CD4-positive, alpha-beta memory T cell (primary cell): ENCODE measurements at regions not wholly inside any gene's neighbourhood (a gene's known extent, or its start where the extent isn't known, plus 50 kb on each side); places are given as distances from the start of the nearest gene placed in this dataset.

ENCODE experiments used
- CTCF ChIA-PET: fragments of 350-600 bp; sonication (Branson Sonifier 250); formaldehyde crosslinking; loops from one replicate; lab custom pipeline; 2021; ENCODE audit warnings: inconsistent platforms; ENCODE audit not compliant: partially characterized antibody; lab: Charles Lee
- POLR2A ChIA-PET: fragments of 350-600 bp; sonication (Branson Sonifier 250); formaldehyde crosslinking; loops from one replicate; lab custom pipeline; 2021; ENCODE audit not compliant: partially characterized antibody; lab: Charles Lee
- DNase-seq, 5 donors: peaks; one replicate each; pipeline versions ENCODE4 v3.0.0 to v3.0.0-alpha.2; 2020 to 2022; ENCODE audit warnings: mixed read lengths in 1 of 5
- H3K27ac ChIP-seq: one replicate; pipeline ENCODE4 v1.7.0; 2013; ENCODE audit warnings: low read depth, low read length
- H3K27me3 ChIP-seq: 2 replicates; pipeline ENCODE4 v1.7.0; 2013; ENCODE audit warnings: mild to moderate bottlenecking, low read length, moderate library complexity; ENCODE audit not compliant: insufficient read depth
- H3K36me3 ChIP-seq: 2 replicates; pipeline ENCODE4 v1.7.0; 2013; ENCODE audit warnings: mild to moderate bottlenecking, low read length, moderate library complexity; ENCODE audit not compliant: insufficient read depth
- H3K4me1 ChIP-seq: 2 replicates; pipeline ENCODE4 v1.7.0; 2013; ENCODE audit warnings: mild to moderate bottlenecking, low read length, moderate library complexity; ENCODE audit not compliant: insufficient read depth
- H3K4me3 ChIP-seq, 2 donors: one replicate each; pipeline ENCODE4 v1.7.0; 2013; ENCODE audit warnings: low read length in 2 of 2, mild to moderate bottlenecking in 1 of 2
- H3K9me3 ChIP-seq, 2 donors: one replicate each; pipeline ENCODE4 v1.7.0; 2013; ENCODE audit warnings: low read length in 2 of 2, control low read depth in 1 of 2; ENCODE audit not compliant: control insufficient read depth in 1 of 2
- H3K27ac Mint-ChIP-seq, 7 donors: one replicate each; pipeline ENCODE4 v1.8.0; 2020 to 2021; ENCODE audit warnings: mixed read lengths in 7 of 7, mild to moderate bottlenecking in 6 of 7, inconsistent platforms in 3 of 7, moderate library complexity in 3 of 7
- H3K27me3 Mint-ChIP-seq, 2 donors: one replicate each; pipeline ENCODE4 v1.8.0; 2020 to 2021; ENCODE audit warnings: mixed read lengths in 2 of 2
- H3K36me3 Mint-ChIP-seq, 2 donors: one replicate each; pipeline ENCODE4 v1.8.0; 2020 to 2021; ENCODE audit warnings: mixed read lengths in 2 of 2, inconsistent platforms in 1 of 2, mild to moderate bottlenecking in 1 of 2
- H3K4me1 Mint-ChIP-seq, 4 donors: one replicate each; pipeline ENCODE4 v1.8.0; 2020 to 2021; ENCODE audit warnings: mixed read lengths in 4 of 4, mild to moderate bottlenecking in 1 of 4
- H3K4me3 Mint-ChIP-seq, 8 donors: one replicate each; pipeline ENCODE4 v1.8.0; 2020 to 2021; ENCODE audit warnings: mixed read lengths in 8 of 8, mild to moderate bottlenecking in 7 of 8, moderate library complexity in 6 of 8, inconsistent platforms in 3 of 8
- H3K9me3 Mint-ChIP-seq, 8 donors: one replicate each; pipeline ENCODE4 v1.8.0; 2020 to 2021; ENCODE audit warnings: mixed read lengths in 8 of 8, mild to moderate bottlenecking in 5 of 8, inconsistent platforms in 3 of 8, moderate library complexity in 1 of 8
- intact Hi-C: fragments of 100-400 bp; cut with micrococcal nuclease; formaldehyde crosslinking; loops from one replicate; pipeline ENCODE4 v1.15.1; 2023

DNA sequence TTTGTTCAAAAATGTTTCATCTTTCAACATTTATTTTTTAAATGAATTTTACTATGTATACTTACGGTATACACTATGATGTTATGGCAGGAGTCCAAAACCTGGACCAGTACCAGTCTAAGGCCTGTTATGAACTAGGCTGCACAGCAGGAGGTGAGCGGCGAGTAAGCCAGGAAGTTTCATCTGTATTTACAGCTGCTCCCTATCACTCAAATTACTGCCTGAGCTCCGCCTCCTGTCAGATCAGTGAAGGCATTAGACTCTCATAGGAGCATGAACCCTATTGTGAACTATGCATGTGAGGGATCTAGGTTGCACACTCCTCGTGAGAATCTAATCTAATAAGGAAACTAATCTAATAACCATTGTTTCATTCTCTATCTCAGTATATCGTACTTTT lies 715.5 kb upstream of the PTPRD start:
- no peaks in the 10 kb centered on the region for H3K36me3 ChIP-seq
- H3K27me3 ChIP-seq: no peaks in the 10 kb centered on the region
- Mint-ChIP-seq H3K27ac (no peak overlapping the region), H3K4me3 (no peak overlapping the region), H3K36me3 (no peaks in the 10 kb centered on the region), H3K27me3 (no peaks in the 10 kb centered on the region), H3K9me3 (peaks cover 0 to 24% (median 5%) of the 10 kb centered on the region in 8 donors), H3K4me1 (no peaks in the 10 kb centered on the region)
- ChIA-PET CTCF (no interaction called here), POLR2A (no interaction called here)
- no peak overlapping the region for H3K4me3 ChIP-seq
- no peak overlapping the region for H3K27ac ChIP-seq
- DNase-seq: no peak
- H3K9me3 ChIP-seq: no peaks in the 10 kb centered on the region
- H3K4me1 ChIP-seq: no peaks in the 10 kb centered on the region
- intact Hi-C loops: no loop called here

DNA sequence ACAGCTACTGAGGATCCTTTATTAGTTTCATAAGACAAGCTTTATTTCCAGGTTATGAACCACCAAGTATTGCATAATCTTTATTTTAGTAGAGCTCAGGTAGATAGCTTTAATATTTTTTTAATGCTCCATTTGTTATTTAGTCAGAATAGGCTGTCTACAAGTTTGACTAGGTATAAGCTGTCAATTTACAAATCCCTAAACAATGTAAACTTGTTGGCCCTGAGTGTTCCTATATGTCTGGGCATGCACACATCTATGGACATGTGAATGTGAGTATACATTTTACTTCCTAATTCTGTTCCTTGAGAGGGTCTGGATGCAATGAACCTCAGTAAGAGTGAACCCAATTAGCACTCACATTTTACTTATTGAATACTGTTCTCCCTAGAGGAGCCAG lies 722.2 kb upstream of the PTPRD start:
- POLR2A ChIA-PET: no interaction called here
- no peak for DNase-seq
- Mint-ChIP-seq H3K4me1 (no peaks in the 10 kb centered on the region), H3K27ac (no peak overlapping the region), H3K9me3 (peaks cover 0 to 24% (median 8%) of the 10 kb centered on the region in 8 donors), H3K36me3 (no peaks in the 10 kb centered on the region), H3K4me3 (no peak overlapping the region), H3K27me3 (no peaks in the 10 kb centered on the region)
- Histone ChIP-seq H3K27ac (no peak overlapping the region), H3K27me3 (no peaks in the 10 kb centered on the region), H3K4me3 (no peak overlapping the region), H3K9me3 (no peaks in the 10 kb centered on the region), H3K4me1 (no peaks in the 10 kb centered on the region), H3K36me3 (no peaks in the 10 kb centered on the region)
- intact Hi-C loops: no loop called here
- CTCF ChIA-PET: no interaction called here

DNA sequence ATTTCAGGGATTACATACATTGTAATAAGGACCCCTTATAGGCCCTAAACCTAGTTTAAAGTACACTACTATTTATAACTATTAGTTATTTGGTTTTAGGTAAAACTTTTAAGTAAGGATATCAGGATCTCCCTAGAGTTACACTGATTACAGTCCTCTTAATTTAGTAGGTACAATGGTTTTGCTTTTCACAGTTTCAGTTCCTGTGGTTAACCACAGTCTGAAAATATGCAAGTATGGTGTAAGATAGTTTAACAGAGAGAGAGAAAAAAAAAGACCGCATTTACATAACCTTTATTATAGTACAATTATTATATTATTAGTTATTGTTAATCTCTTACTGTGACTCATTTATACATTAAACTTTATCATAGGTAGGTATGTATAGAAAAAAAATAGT lies 725.3 kb upstream of the PTPRD start:
- Mint-ChIP-seq H3K27me3 (no peaks in the 10 kb centered on the region), H3K4me1 (no peaks in the 10 kb centered on the region), H3K27ac (no peak overlapping the region), H3K9me3 (peaks cover 0 to 20% (median 11%) of the 10 kb centered on the region in 8 donors), H3K4me3 (no peak overlapping the region), H3K36me3 (no peaks in the 10 kb centered on the region)
- no peak overlapping the region for H3K4me3 ChIP-seq
- no peak overlapping the region for H3K27ac ChIP-seq
- H3K9me3 ChIP-seq: no peaks in the 10 kb centered on the region
- intact Hi-C loops: no loop called here
- no peaks in the 10 kb centered on the region for H3K36me3 ChIP-seq
- no peaks in the 10 kb centered on the region for H3K27me3 ChIP-seq
- ChIA-PET CTCF (no interaction called here), POLR2A (no interaction called here)
- DNase-seq: no peak
- no peaks in the 10 kb centered on the region for H3K4me1 ChIP-seq

DNA sequence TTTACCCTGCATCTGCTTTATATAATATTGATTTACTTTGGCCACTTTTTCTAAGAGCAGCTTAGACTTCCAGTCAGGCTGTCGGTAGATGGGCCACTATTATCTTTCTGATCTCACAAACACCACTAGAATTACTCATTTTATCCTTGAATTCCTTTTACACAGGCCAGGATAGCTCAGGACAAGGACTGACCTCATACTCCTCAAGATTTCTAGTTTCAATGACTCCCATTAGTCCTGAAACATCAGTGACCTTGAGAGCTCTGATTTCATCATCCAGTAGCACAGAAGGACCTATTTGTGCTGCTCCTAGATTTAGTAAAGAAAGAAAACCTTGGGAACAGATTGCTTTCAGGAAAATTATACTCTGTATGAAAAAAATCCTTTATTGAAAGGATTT lies 727.9 kb upstream of the PTPRD start:
- ChIA-PET POLR2A (no interaction called here), CTCF (no interaction called here)
- H3K4me1 Mint-ChIP-seq: no peaks in the 10 kb centered on the region
- H3K27ac ChIP-seq: no peak overlapping the region
- no peaks in the 10 kb centered on the region for H3K27me3 ChIP-seq
- H3K36me3 Mint-ChIP-seq: no peaks in the 10 kb centered on the region
- no peaks in the 10 kb centered on the region for H3K27me3 Mint-ChIP-seq
- no peak overlapping the region for H3K4me3 ChIP-seq
- H3K36me3 ChIP-seq: no peaks in the 10 kb centered on the region
- intact Hi-C loops: no loop called here
- H3K4me1 ChIP-seq: no peaks in the 10 kb centered on the region
- H3K9me3 ChIP-seq: no peaks in the 10 kb centered on the region
- DNase-seq: no peak
- peaks cover 0 to 19% (median 9%) of the 10 kb centered on the region in 8 donors for H3K9me3 Mint-ChIP-seq
- H3K4me3 Mint-ChIP-seq: no peak overlapping the region
- no peak overlapping the region for H3K27ac Mint-ChIP-seq

DNA sequence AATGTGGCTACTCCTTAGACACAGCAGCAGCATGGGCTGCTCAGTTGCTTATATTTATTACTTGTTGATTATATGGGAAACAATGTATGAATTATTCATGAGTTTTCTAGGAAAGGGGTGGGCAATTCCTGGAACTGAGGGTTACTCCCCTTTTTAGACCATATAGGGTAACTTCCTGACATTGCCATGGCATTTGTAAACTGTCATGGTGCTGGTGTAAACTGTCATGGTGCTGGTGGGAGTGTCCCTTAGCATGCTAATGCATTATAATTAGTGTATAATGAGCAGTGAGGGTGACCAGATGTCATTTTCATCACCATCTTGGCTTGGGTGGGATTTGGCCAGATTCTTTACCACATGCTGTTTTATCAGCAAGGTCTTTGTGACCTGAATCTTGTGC lies 734.6 kb upstream of the PTPRD start:
- intact Hi-C loops: no loop called here
- no peak for DNase-seq
- H3K4me1 ChIP-seq: no peaks in the 10 kb centered on the region
- POLR2A ChIA-PET: no interaction called here
- Mint-ChIP-seq H3K36me3 (no peaks in the 10 kb centered on the region), H3K27me3 (no peaks in the 10 kb centered on the region), H3K27ac (no peak overlapping the region), H3K9me3 (peaks cover 2 to 39% (median 14%) of the 10 kb centered on the region in 8 donors), H3K4me3 (no peak overlapping the region), H3K4me1 (no peaks in the 10 kb centered on the region)
- H3K36me3 ChIP-seq: no peaks in the 10 kb centered on the region
- peaks cover 0 to 4% of the 10 kb centered on the region in 2 donors for H3K9me3 ChIP-seq
- H3K4me3 ChIP-seq: no peak overlapping the region
- no peaks in the 10 kb centered on the region for H3K27me3 ChIP-seq
- no peak overlapping the region for H3K27ac ChIP-seq
- CTCF ChIA-PET: no interaction called here

DNA sequence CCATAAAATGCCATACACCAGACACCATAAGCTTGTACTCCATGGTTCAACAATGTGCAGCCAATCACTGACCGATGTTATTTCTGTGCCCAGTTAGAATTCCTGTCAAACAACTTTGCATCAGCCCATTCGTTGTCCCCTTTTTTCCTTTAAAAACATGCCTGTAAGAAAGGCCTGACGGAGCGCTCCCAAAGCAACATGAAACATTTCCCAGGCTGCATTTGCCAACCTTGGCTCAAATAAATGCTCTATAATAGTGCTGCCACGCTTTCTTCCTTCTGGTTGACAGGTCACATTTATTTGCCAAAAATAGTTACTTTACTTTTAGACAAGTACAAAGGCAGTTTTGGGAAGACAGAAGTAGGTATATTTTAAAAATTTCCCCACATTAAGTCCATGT lies 735.6 kb upstream of the PTPRD start:
- CTCF ChIA-PET: no interaction called here
- Mint-ChIP-seq H3K9me3 (peaks cover 2 to 42% (median 14%) of the 10 kb centered on the region in 8 donors), H3K4me3 (no peak overlapping the region), H3K4me1 (no peaks in the 10 kb centered on the region), H3K27me3 (no peaks in the 10 kb centered on the region), H3K36me3 (no peaks in the 10 kb centered on the region), H3K27ac (no peak overlapping the region)
- Histone ChIP-seq H3K9me3 (peaks cover 0 to 4% of the 10 kb centered on the region in 2 donors), H3K27ac (no peak overlapping the region), H3K4me3 (no peak overlapping the region), H3K27me3 (no peaks in the 10 kb centered on the region), H3K4me1 (no peaks in the 10 kb centered on the region), H3K36me3 (no peaks in the 10 kb centered on the region)
- POLR2A ChIA-PET: no interaction called here
- intact Hi-C loops: no loop called here
- no peak for DNase-seq

DNA sequence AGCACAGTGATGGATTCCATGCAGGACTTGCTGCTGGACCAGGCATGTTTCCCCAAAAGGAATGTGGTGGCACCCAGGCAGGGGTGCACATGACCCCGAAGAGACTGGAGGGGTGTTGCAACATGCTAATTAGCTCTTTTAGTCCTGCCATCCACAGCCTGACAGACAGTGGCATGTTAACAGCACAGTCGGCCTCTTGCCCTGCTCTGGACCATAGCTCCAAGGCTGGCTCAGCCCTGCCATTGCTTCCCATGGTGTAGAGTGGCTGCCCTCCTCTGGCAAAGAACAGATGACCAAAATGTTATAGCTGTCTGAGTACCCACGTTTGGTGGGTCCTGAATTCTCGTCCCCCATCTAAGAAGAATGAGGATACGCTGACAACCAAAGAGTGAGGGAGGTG lies 736.4 kb upstream of the PTPRD start:
- POLR2A ChIA-PET: no interaction called here
- no peaks in the 10 kb centered on the region for H3K36me3 Mint-ChIP-seq
- CTCF ChIA-PET: no interaction called here

DNA sequence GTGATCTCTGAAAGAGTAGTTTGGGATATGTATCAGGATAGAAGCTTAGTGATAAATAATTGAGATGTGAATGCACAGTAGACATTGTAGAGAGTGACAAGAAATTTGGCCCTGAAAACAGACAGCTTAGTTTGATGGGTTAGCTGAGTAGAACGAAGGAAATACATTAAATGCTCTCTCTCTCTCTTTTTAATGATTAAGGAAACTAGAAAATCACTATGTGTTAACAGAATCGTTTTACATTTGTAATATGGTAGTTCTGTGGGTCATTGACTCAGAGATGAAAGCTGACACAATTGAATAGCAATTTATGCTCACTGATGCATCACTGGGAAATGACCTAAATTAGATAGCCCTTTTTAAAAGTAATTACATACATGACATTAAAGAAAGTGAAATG lies 739.8 kb upstream of the PTPRD start:
- H3K4me3 Mint-ChIP-seq: no peak overlapping the region
- CTCF ChIA-PET: no interaction called here
- H3K9me3 Mint-ChIP-seq: peaks cover 2 to 44% (median 15%) of the 10 kb centered on the region in 8 donors

More for the DNA sequence above, 736.4 kb upstream of the PTPRD start:
- Histone ChIP-seq H3K36me3 (no peaks in the 10 kb centered on the region), H3K9me3 (peaks cover 0 to 4% of the 10 kb centered on the region in 2 donors), H3K27ac (no peak overlapping the region), H3K27me3 (no peaks in the 10 kb centered on the region), H3K4me3 (no peak overlapping the region), H3K4me1 (no peaks in the 10 kb centered on the region)
- Mint-ChIP-seq H3K9me3 (peaks cover 2 to 42% (median 14%) of the 10 kb centered on the region in 8 donors), H3K4me3 (no peak overlapping the region), H3K27me3 (no peaks in the 10 kb centered on the region), H3K4me1 (no peaks in the 10 kb centered on the region), H3K27ac (no peak overlapping the region)
- intact Hi-C loops: no loop called here
- DNase-seq: no peak

More for the DNA sequence above, 739.8 kb upstream of the PTPRD start:
- Histone ChIP-seq H3K27me3 (no peaks in the 10 kb centered on the region), H3K36me3 (no peaks in the 10 kb centered on the region), H3K9me3 (peaks cover 0 to 4% of the 10 kb centered on the region in 2 donors), H3K4me3 (no peak overlapping the region), H3K4me1 (no peaks in the 10 kb centered on the region), H3K27ac (no peak overlapping the region)
- Mint-ChIP-seq H3K27ac (no peak overlapping the region), H3K36me3 (no peaks in the 10 kb centered on the region), H3K4me1 (no peaks in the 10 kb centered on the region), H3K27me3 (no peaks in the 10 kb centered on the region)
- no peak for DNase-seq
- intact Hi-C loops: no loop called here
- POLR2A ChIA-PET: no interaction called here
